Suprapubic skin (tissue), 4 donors: ENCODE measurements at regions not wholly inside any gene's neighbourhood (a gene's known extent, or its start where the extent isn't known, plus 50 kb on each side); places are given as distances from the start of the nearest gene placed in this dataset.

ENCODE experiments used
- DNase-seq, 2 donors: peaks; one replicate each; pipeline ENCODE4 v3.0.0-alpha.2; 2019; ENCODE audit warnings: low spot score in 2 of 2
- H3K27ac ChIP-seq: fragments of 200-600 bp; sonication (generic); one replicate; pipeline ENCODE4 v1.5.1; 2019
- H3K27me3 ChIP-seq: fragments of 200-600 bp; sonication (generic); one replicate; pipeline ENCODE4 v1.5.1; 2019
- H3K36me3 ChIP-seq: fragments of 200-600 bp; sonication (generic); one replicate; pipeline ENCODE4 v1.5.1; 2019
- H3K4me1 ChIP-seq: fragments of 200-600 bp; sonication (generic); one replicate; pipeline ENCODE4 v1.5.1; 2019
- H3K4me3 ChIP-seq: fragments of 200-600 bp; sonication (generic); one replicate; pipeline ENCODE4 v1.5.1; 2019; ENCODE audit warnings: mild to moderate bottlenecking
- H3K9me3 ChIP-seq: fragments of 200-600 bp; sonication (generic); one replicate; pipeline ENCODE4 v1.5.1; 2019
- EP300 ChIP-seq: sonication (generic); formaldehyde crosslinking; IDR thresholded peaks from one replicate; pipeline ENCODE4 v1.6.1; 2017; ENCODE audit warnings: antibody characterized with exemption
- POLR2A ChIP-seq, 2 donors: fragments of 450-650 bp; IDR thresholded peaks; one replicate each; pipeline ENCODE4 v1.6.1; 2017; ENCODE audit warnings: antibody characterized with exemption in 2 of 2, mild to moderate bottlenecking in 2 of 2, moderate library complexity in 2 of 2
- POLR2AphosphoS5 ChIP-seq, 3 donors: sonication (generic); formaldehyde crosslinking; IDR thresholded peaks; one replicate each; pipeline ENCODE4 v1.6.1; 2017; ENCODE audit warnings: antibody characterized with exemption in 3 of 3
- WGBS: methylation state at CpG from one replicate; pipeline ENCODE4 v1.1.5; 2018; 5-methylcytosine and 5-hydroxymethylcytosine counted together
- TF ChIP-seq, protein P1 (sequence below), 2 donors: fragments of 200-600 bp in 1 of 2; fragments of 450-650 bp in 1 of 2; sonication (generic) in 1 of 2; IDR thresholded peaks; one replicate each; pipeline ENCODE4 v1.5.1; 2016 to 2019; ENCODE audit warnings: antibody characterized with exemption in 2 of 2, mild to moderate bottlenecking in 1 of 2, moderate library complexity in 1 of 2

DNA sequence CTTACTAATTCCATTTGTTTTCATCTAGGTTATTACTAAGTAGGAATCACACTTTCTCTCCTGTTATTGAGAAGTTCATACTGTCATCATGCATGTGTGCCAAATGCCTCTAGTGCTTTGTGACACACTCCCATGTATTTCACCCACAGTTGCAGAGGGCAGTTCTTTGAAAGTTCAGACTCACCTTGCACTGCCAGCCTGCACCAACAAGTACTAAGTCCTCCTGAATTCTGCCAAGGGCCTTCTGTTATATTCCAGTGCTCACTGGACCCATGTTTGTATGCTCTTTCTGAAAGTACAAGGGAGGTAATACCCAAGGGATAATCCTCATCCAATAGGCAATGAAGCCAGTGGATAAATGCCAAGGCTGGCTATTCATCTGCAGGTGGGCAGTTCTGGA is 136.6 kb upstream of the ARPP21 start:
- Histone ChIP-seq H3K4me1 (no peaks in the 10 kb centered on the region), H3K27ac (no peak overlapping the region), H3K4me3 (no peak overlapping the region), H3K9me3 (no peaks in the 10 kb centered on the region), H3K27me3 (no peaks in the 10 kb centered on the region), H3K36me3 (no peaks in the 10 kb centered on the region)
- DNase-seq = no peak
- no peak for TF ChIP-seq EP300
- TF ChIP-seq, protein P1, sequence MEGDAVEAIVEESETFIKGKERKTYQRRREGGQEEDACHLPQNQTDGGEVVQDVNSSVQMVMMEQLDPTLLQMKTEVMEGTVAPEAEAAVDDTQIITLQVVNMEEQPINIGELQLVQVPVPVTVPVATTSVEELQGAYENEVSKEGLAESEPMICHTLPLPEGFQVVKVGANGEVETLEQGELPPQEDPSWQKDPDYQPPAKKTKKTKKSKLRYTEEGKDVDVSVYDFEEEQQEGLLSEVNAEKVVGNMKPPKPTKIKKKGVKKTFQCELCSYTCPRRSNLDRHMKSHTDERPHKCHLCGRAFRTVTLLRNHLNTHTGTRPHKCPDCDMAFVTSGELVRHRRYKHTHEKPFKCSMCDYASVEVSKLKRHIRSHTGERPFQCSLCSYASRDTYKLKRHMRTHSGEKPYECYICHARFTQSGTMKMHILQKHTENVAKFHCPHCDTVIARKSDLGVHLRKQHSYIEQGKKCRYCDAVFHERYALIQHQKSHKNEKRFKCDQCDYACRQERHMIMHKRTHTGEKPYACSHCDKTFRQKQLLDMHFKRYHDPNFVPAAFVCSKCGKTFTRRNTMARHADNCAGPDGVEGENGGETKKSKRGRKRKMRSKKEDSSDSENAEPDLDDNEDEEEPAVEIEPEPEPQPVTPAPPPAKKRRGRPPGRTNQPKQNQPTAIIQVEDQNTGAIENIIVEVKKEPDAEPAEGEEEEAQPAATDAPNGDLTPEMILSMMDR (IDR thresholded peaks at IDR 0.05) = no peak

DNA sequence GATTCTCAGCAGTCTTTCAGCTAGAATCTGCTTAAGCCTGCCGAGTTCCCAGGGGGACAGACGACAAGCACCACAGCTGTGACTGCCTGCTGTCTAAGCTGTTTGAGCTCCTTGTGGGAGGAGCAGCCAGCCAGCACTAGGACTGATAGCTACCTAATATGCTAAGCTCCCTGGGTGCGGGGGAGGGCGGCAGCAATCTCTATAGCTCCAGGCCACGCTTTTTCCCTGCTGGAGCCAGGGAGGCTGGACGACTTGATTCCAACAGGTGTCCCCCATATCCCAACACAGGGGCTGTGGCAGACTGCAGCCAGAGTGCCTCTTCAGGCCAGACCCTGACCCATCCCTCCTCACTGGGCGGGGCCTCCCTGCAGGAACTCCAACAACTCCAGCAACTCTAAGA is 134.1 kb upstream of the ARPP21 start:
- DNase-seq = no peak
- Histone ChIP-seq H3K9me3 (no peaks in the 10 kb centered on the region), H3K27ac (no peak overlapping the region), H3K4me1 (no peaks in the 10 kb centered on the region), H3K27me3 (no peaks in the 10 kb centered on the region), H3K4me3 (no peak overlapping the region), H3K36me3 (no peaks in the 10 kb centered on the region)
- 23% methylated on average over 5 of the region's 7 CpGs for WGBS
- TF ChIP-seq, protein P1 (IDR thresholded peaks at IDR 0.05) = no peak
- TF ChIP-seq EP300 (no peak), POLR2AphosphoS5 (IDR thresholded peaks at IDR 0.05) (no peak), POLR2A (IDR thresholded peaks at IDR 0.05) (no peak)

DNA sequence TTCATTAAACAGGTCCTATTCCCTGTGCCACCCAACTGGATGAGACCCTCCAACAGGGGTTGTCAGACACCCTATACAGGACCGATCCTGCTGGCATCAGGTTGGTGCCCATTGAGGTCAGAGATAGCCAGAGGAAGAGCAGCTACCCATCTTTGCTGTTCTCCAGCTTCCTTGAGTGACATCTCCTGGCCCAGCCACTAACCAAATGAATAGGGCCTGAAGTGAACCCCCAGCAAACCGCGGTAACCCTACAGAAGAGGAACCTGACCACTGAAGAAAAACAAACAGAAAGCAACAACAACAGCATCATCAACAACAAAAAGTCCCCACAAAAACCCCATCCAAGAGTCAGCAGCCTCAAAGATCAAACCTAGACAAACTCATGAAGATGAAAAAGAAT is 133.6 kb upstream of the ARPP21 start:
- DNase-seq = no peak
- H3K27ac ChIP-seq = no peak overlapping the region
- no peaks in the 10 kb centered on the region for H3K27me3 ChIP-seq
- 87% methylated on average over 3 of the region's 3 CpGs for WGBS
- no peaks in the 10 kb centered on the region for H3K9me3 ChIP-seq
- TF ChIP-seq POLR2AphosphoS5 (IDR thresholded peaks at IDR 0.05) (no peak), EP300 (no peak), POLR2A (IDR thresholded peaks at IDR 0.05) (no peak)
- TF ChIP-seq, protein P1 (IDR thresholded peaks at IDR 0.05) = no peak
- no peaks in the 10 kb centered on the region for H3K4me1 ChIP-seq
- no peak overlapping the region for H3K4me3 ChIP-seq
- H3K36me3 ChIP-seq = no peaks in the 10 kb centered on the region

DNA sequence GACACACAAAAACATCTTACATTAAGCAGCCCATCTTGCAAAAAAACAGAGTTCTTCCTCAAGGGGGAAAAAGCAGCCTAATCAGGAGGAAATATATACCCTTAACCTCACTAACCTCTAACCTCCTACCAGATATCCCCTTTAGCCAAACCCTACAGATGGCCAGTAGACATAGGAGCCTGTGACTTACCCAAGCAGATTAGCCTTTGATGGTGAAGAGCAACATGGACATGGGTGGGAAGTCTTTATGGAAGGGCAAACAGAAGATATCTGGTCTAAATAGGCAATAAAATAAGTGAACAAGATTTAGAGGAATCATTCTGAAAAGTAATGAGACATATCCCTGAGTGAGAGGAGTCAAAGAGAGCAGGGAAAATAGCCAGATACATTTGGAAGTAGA is 119.4 kb upstream of the ARPP21 start:
- H3K4me3 ChIP-seq = no peak overlapping the region
- H3K9me3 ChIP-seq = no peaks in the 10 kb centered on the region
- no peaks in the 10 kb centered on the region for H3K27me3 ChIP-seq
- no peak overlapping the region for H3K27ac ChIP-seq
- no peaks in the 10 kb centered on the region for H3K36me3 ChIP-seq
- no peak for DNase-seq
- H3K4me1 ChIP-seq = no peaks in the 10 kb centered on the region
- no peak for TF ChIP-seq EP300
- no peak for TF ChIP-seq POLR2AphosphoS5 (IDR thresholded peaks at IDR 0.05)
- TF ChIP-seq POLR2A (IDR thresholded peaks at IDR 0.05) = no peak

DNA sequence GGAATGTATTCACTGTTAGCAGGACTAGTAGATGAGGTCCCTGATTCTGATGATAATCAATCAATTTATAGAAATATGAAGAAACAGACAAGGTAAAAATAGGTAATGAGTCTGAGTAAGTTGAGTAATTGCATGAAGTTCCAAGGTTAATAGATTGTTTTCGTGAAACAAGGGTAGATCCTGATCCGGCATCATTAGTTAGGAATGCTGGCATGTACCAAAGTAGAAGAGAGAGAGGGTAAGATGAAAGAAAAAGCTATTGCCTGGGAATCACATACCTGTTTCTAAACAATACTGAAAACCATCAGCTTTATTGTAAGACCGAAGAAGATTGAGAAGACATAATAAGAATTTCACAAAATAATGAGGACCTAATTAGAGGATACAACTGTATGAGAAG is 118.1 kb upstream of the ARPP21 start:
- Histone ChIP-seq H3K4me3 (no peak overlapping the region), H3K27ac (no peak overlapping the region), H3K27me3 (no peaks in the 10 kb centered on the region), H3K4me1 (no peaks in the 10 kb centered on the region), H3K9me3 (no peaks in the 10 kb centered on the region), H3K36me3 (no peaks in the 10 kb centered on the region)
- no peak for DNase-seq
- no peak for TF ChIP-seq EP300
- no peak for TF ChIP-seq POLR2AphosphoS5 (IDR thresholded peaks at IDR 0.05)
- no peak for TF ChIP-seq POLR2A (IDR thresholded peaks at IDR 0.05)
- TF ChIP-seq, protein P1 (IDR thresholded peaks at IDR 0.05) = no peak
- WGBS = 67% methylated on average over 3 of the region's 3 CpGs

DNA sequence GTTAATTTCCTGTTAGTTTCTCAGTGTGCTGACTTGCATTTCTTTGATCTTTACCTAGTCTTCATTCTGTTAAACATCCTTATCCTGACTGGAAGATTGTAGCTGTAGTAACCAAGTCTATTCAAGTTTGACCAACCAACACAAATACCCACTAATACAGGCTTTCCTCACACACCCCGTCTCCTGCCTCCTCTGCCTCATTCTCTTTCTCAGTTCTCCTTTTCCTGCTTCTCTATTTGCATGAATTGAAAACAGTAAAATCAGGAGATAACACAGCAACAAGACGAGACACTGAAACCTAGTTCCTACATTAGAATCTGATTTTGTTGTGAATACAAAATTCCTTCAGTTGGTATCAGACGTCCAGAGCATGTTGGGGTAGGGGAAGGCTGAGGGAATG is 116.9 kb upstream of the ARPP21 start:
- 79% methylated on average over 3 of the region's 3 CpGs for WGBS
- H3K4me1 ChIP-seq = no peaks in the 10 kb centered on the region
- TF ChIP-seq, protein P1 (IDR thresholded peaks at IDR 0.05) = no peak
- TF ChIP-seq POLR2A (IDR thresholded peaks at IDR 0.05) = no peak
- no peak for TF ChIP-seq EP300
- no peak for TF ChIP-seq POLR2AphosphoS5 (IDR thresholded peaks at IDR 0.05)

More for the DNA sequence above, 116.9 kb upstream of the ARPP21 start:
- Histone ChIP-seq H3K27ac (no peak overlapping the region), H3K9me3 (no peaks in the 10 kb centered on the region), H3K27me3 (no peaks in the 10 kb centered on the region), H3K4me3 (no peak overlapping the region), H3K36me3 (no peaks in the 10 kb centered on the region)
- no peak for DNase-seq
